ENCODE measurements at regions not wholly inside any gene's neighbourhood (a gene's known extent, or its start where the extent isn't known, plus 50 kb on each side); places are given as distances from the start of the nearest gene placed in this dataset.

- no peak for DNase-seq
- in situ Hi-C loops (cut with MboI; ENCODE audit: low pct_ligation_motif_present in 1 of 4, low pct_unique_long_range_greater_than_20kb in 1 of 4, low sequenced_read_pairs in 3 of 4), result no loop called here
- Histone ChIP-seq H3K4me1 (no peaks in the 10 kb centered on the region), H3K36me3 (no peaks in the 10 kb centered on the region), H3K9me3 (no peaks in the 10 kb centered on the region), H3K27ac (no peak overlapping the region), H3K27me3 (no peaks in the 10 kb centered on the region), H3K4me3 (no peak overlapping the region)
- WGBS, 2 donors (ENCODE audit: low coverage in 1 of 2), result 78 to 86% methylated on average over 4 of the region's 4 CpGs
- intact Hi-C loops (cut with DNase I; ENCODE audit: low total_unique reads), result no loop called here
- TF ChIP-seq POLR2AphosphoS5 (IDR thresholded peaks at IDR 0.05) (no peak), CTCF (IDR thresholded peaks at IDR 0.05) (no peak), POLR2A (IDR thresholded peaks at IDR 0.05) (no peak), EP300 (IDR thresholded peaks at IDR 0.05; ENCODE audit: low read depth) (no peak)
These were observed 593.4 kb upstream of the ZNF717 start for GRCh38 chr3:76378789-76379188.

- intact Hi-C loops (cut with DNase I; ENCODE audit: low total_unique reads) (no loop called here), in situ Hi-C loops (cut with MboI; ENCODE audit: low pct_ligation_motif_present in 1 of 4, low pct_unique_long_range_greater_than_20kb in 1 of 4, low sequenced_read_pairs in 3 of 4) (no loop called here)
- peaks cover 0 to 7% of the 10 kb centered on the region in 2 donors for H3K9me3 ChIP-seq
- no peaks in the 10 kb centered on the region for H3K36me3 ChIP-seq
- no peaks in the 10 kb centered on the region for H3K27me3 ChIP-seq
- no peak for DNase-seq
- no peak overlapping the region for H3K27ac ChIP-seq
- 71 to 77% methylated on average over 5 to 6 of the region's 6 CpGs for WGBS, 2 donors (ENCODE audit: low coverage in 1 of 2)
- no peaks in the 10 kb centered on the region for H3K4me1 ChIP-seq
- TF ChIP-seq EP300 (IDR thresholded peaks at IDR 0.05; ENCODE audit: low read depth), result no peak
- no peak for TF ChIP-seq POLR2AphosphoS5 (IDR thresholded peaks at IDR 0.05)
- TF ChIP-seq CTCF (IDR thresholded peaks at IDR 0.05), result no peak
- no peak for TF ChIP-seq POLR2A (IDR thresholded peaks at IDR 0.05)
- H3K4me3 ChIP-seq, result no peak overlapping the region
These were observed 598.4 kb upstream of the ZNF717 start for GRCh38 chr3:76383781-76384180.

GRCh38 chr3:76387000-76387399 is 601.7 kb upstream of the ZNF717 start:
- in situ Hi-C loops (cut with MboI; ENCODE audit: low pct_ligation_motif_present in 1 of 4, low pct_unique_long_range_greater_than_20kb in 1 of 4, low sequenced_read_pairs in 3 of 4) (no loop called here), intact Hi-C loops (cut with DNase I; ENCODE audit: low total_unique reads) (no loop called here)
- DNase-seq, result no peak
- Histone ChIP-seq H3K27ac (no peak overlapping the region), H3K27me3 (no peaks in the 10 kb centered on the region), H3K36me3 (no peaks in the 10 kb centered on the region), H3K9me3 (peaks cover 0 to 7% of the 10 kb centered on the region in 2 donors), H3K4me3 (no peak overlapping the region), H3K4me1 (no peaks in the 10 kb centered on the region)
- no peak for TF ChIP-seq EP300 (IDR thresholded peaks at IDR 0.05; ENCODE audit: low read depth)
- TF ChIP-seq POLR2AphosphoS5 (IDR thresholded peaks at IDR 0.05), result no peak
- no peak for TF ChIP-seq POLR2A (IDR thresholded peaks at IDR 0.05)
- no peak for TF ChIP-seq CTCF (IDR thresholded peaks at IDR 0.05)
- 40 to 62% methylated on average over 1 to 2 of the region's 2 CpGs for WGBS, 2 donors (ENCODE audit: low coverage in 1 of 2)

GRCh38 chr3:76400141-76400540 is 614.8 kb upstream of the ZNF717 start:
- Histone ChIP-seq H3K4me1 (no peaks in the 10 kb centered on the region), H3K27me3 (no peaks in the 10 kb centered on the region), H3K9me3 (no peaks in the 10 kb centered on the region), H3K36me3 (no peaks in the 10 kb centered on the region), H3K4me3 (no peak overlapping the region), H3K27ac (no peak overlapping the region)
- no peak for TF ChIP-seq POLR2AphosphoS5 (IDR thresholded peaks at IDR 0.05)
- no peak for TF ChIP-seq EP300 (IDR thresholded peaks at IDR 0.05; ENCODE audit: low read depth)
- no peak for TF ChIP-seq POLR2A (IDR thresholded peaks at IDR 0.05)
- no peak for TF ChIP-seq CTCF (IDR thresholded peaks at IDR 0.05)
- intact Hi-C loops (cut with DNase I; ENCODE audit: low total_unique reads) (no loop called here), in situ Hi-C loops (cut with MboI; ENCODE audit: low pct_ligation_motif_present in 1 of 4, low pct_unique_long_range_greater_than_20kb in 1 of 4, low sequenced_read_pairs in 3 of 4) (no loop called here)
- DNase-seq, result no peak
- WGBS, 2 donors (ENCODE audit: low coverage in 1 of 2), result 22 to 46% methylated on average over 1 of the region's 1 CpG

Data from transverse colon (tissue), 4 donors.